ENCODE measurements at regions not wholly inside any gene's neighbourhood (a gene's known extent, or its start where the extent isn't known, plus 50 kb on each side); places are given as distances from the start of the nearest gene placed in this dataset.
"Not testable (repeated sequence)": the region's sequence is repeated elsewhere in the genome, so short reads cannot be mapped to it uniquely, and the experiment has no call there.

GRCh38 chr6:139909992-139910391 is 535.5 kb upstream of the CITED2 start:
- intact Hi-C loops (cut with DNase I) = no loop called here
- DNase-seq (ENCODE audit: low spot score) = no peak

DNA sequence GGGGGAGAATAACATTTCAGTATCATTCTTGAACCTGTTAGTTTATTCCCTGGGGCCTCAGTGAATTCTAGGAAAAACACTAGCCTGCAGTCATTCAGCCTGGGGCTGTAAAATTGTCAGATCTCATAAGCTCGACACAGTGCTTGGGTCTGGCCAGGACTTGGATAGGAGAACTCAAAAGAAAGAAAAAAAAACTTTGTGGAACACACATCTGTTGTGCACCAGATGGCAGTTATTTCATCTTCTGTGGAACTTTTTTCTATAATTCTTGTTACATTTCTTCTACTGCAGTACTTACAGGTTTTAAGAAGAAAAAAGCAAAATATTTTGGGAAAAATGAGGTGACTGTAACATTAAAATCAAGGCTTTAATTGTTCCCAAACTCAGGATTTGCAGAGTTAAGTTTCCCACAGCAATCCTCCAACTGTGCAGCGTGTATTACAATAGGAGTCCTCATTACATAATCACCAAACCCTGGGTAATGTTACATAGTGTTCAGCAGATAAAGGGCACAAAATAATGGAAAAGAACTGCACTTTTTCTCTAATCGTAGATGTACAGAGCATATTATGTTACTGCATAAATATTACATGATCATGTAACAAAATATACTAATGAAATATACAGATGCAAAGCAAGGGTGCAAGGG is 531.1 kb upstream of the CITED2 start:
- intact Hi-C loops (cut with DNase I) = no loop called here
- DNase-seq (ENCODE audit: low spot score) = no peak

DNA sequence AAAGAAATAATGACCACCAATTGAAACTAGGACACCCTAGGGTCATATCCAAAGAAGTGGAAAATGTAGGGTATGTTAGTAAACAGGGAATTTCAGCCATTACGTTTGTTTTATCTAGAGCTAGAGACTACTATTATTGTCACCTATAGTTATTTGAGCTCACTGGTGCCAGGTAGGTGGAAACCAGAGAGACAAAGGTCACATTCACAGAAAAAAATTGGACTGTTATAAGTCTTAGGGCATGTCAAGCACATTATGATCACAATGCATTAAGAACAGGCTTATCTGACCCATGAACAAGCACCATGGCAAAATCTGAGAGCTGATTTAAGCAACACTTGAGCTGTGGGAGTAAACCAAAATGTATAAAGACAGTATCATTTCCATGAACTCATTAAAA is 530.1 kb upstream of the CITED2 start:
- intact Hi-C loops (cut with DNase I) = no loop called here
- DNase-seq (ENCODE audit: low spot score) = no peak

GRCh38 chr6:139904158-139904533 is 529.7 kb upstream of the CITED2 start:
- DNase-seq (ENCODE audit: low spot score) = no peak
- intact Hi-C loops (cut with DNase I) = no loop called here

DNA sequence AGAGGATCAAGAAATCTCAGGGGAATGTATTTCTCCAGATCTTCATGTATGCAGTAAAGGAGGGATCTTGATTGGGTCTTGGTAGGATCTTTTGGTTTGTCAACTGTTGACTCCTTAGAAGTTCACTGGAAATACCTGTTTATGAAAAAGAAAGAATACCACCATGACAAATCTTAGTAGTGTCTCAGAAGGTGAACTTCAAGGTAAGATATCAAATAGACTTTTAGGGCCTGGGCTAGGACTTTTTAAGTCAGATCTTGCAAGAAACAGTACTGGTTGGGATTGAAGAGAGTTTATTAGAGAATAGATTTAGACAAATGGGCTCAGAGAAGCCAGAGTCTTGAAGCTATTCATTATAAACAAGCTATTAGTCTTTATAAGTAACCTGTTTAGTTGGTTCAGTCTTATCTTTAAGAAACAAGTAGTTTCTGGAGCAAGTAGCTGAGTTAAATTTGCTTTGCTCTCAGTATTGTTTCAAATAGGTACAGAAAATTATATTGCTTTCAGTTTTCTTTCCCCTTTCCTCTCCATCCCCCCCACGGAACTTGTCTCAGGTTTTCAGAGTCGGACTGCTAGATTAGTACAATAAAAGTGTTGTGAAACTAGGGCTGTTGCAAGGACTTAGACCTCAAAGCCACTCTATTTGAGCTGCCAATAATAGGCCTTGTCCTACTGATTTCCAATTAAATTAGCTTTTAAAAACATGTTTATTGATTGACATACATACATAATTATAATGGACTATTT is 529.1 kb upstream of the CITED2 start:
- intact Hi-C loops (cut with DNase I) = no loop called here
- DNase-seq (ENCODE audit: low spot score) = no peak

- intact Hi-C loops (cut with DNase I) = no loop called here
- no peak for DNase-seq (ENCODE audit: low spot score)
Measured at GRCh38 chr6:139895205-139895793, 520.9 kb upstream of the CITED2 start.

DNA sequence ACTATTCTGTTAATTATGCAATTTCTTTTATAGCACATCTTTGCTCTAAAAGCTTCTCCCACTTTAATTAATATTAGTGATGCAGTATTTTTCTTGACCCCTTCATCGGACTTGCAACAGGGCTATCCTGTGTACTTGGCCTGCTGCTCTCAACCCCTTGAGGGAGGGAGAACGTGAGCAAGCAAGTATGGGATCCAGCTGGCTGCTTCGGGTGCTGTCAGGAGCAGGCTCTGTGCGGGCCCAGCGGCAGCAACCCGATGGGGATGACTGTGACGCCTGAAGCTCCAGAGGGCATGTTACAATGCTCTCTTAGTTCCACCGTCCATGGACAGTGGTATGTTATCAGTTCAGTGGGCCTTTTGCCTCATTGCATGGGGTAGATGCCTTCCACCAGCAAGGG is 519.8 kb upstream of the CITED2 start:
- intact Hi-C loops (cut with DNase I) = no loop called here
- DNase-seq (ENCODE audit: low spot score) = no peak

DNA sequence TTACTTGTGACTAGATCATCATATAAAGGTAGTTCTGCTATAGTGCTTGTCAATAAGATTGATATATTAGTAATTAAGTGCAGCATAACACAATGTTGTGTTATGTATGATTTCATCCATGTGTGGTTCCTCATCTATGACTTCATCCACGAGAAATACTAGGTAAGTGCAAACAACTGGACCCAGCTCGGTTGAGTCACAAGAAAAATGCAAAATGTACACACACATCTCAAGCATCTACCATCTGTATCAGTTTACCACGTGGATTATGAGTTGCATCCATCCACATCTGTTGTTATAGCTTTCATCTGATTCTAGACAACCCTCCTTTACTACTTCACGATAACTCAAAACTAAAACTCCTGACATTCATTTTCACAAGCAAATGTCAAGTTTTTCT is 517.0 kb upstream of the CITED2 start:
- DNase-seq (ENCODE audit: low spot score) = no peak
- intact Hi-C loops (cut with DNase I) = no loop called here

DNA sequence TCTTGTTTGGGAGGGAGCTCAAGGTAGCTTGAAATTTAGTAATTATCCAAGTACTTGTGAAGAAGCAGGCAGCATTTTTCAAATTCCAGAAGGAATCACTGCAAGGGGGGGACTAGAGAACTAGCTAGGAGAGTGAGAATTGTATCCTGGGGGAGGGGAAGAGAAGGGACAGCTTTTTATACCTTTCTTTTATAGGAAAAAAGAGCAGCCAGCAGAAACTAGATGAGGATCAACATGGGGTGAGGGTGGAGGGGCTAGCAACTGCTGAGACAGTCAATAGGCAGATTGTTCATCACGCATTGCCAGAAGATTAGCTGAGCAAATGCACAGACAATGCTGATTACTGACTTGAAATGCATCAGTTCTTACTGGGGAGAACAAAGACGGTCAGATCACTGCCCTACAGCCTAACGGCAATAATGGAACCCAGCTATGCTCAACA is 514.3 kb upstream of the CITED2 start:
- intact Hi-C loops (cut with DNase I) = no loop called here
- no peak for DNase-seq (ENCODE audit: low spot score)

- no peak for DNase-seq (ENCODE audit: low spot score)
- intact Hi-C loops (cut with DNase I) = no loop called here
Measured at GRCh38 chr6:139887275-139887674, 512.8 kb upstream of the CITED2 start.

- intact Hi-C loops (cut with DNase I) = no loop called here
- DNase-seq (ENCODE audit: low spot score) = no peak
Measured at GRCh38 chr6:139886396-139886795, 511.9 kb upstream of the CITED2 start.

- intact Hi-C loops (cut with DNase I) = no loop called here
- no peak for DNase-seq (ENCODE audit: low spot score)
Measured at GRCh38 chr6:139885909-139886308, 511.5 kb upstream of the CITED2 start.

DNA sequence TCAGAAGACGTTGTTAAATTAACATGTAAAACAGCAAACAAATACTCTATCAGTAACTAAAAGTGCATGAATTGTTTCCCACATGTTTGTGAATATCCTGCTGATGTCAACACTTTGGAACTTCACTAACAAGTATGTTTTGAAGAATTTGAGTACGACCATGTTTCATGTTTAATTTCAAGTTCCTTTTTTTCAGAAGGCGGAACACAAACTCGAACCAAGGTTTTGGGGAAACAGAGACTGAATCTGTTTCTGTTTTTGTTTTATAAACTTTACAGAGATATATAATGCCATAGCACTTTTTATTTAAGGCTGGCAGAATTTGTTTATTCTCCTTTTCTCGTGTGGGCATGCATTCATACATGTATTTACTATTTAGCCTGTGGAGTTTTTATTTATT is 509.3 kb upstream of the CITED2 start:
- intact Hi-C loops (cut with DNase I) = no loop called here
- DNase-seq (ENCODE audit: low spot score) = no peak

DNA sequence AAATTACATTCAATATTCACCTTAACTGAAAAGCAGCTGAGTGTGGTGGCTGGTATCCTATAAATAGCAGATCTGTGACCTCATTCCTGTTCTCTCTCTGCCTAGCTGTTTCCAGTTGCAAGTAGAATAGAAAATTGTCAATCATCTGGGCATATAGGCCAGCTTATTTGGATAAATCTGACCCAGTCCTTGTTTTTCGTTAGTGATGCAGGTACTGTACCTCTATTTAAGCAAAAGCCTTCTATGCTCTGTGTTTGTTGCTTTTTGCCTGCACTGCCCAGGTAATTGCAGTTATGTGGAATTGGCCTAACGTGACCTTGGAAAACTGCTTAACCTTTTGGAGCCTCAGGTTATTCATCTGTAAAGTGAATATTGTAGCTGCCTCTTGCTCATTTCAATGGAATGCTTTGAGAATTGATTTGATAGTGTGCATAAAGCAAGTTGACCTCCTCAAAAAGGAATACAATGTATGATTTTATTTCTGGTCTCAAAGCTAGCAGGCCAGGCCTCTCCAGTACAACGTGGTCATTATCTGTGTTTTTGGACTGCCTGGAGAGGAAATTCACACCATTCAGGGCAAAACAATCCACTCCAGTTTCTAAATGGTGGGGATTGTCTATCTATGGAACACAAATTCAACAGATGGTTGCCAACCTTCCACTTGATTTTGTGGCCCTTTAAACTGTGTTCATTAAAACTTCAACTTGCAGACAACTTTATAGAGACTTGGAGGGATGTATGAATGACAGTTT is 508.7 kb upstream of the CITED2 start:
- DNase-seq (ENCODE audit: low spot score) = no peak
- intact Hi-C loops (cut with DNase I) = no loop called here

DNA sequence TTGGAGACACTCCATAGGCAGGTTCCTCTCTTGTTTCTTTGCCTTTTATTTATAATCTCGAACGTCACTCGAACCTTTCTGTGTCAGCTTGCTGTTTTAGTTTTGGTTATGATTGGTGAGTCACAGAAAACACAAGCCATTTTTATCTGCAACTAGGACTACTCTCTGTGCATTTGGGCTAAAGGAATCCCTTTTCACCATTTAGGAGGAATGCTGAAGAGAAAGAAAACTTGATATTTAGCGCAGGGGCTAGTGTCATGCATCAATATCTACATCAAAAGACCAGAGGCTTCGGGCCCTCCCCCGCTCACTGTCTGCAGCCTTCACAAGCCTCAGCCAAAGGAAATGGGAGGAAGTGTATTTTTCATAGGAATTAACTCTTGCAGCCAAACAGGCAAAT is 507.8 kb upstream of the CITED2 start:
- intact Hi-C loops (cut with DNase I) = no loop called here
- no peak for DNase-seq (ENCODE audit: low spot score)

- DNase-seq (ENCODE audit: low spot score) = no peak
- intact Hi-C loops (cut with DNase I) = no loop called here
Measured at GRCh38 chr6:139881728-139882211, 507.3 kb upstream of the CITED2 start.

- DNase-seq (ENCODE audit: low spot score) = no peak
- intact Hi-C loops (cut with DNase I) = no loop called here
Measured at GRCh38 chr6:139881236-139881635, 506.8 kb upstream of the CITED2 start.

DNA sequence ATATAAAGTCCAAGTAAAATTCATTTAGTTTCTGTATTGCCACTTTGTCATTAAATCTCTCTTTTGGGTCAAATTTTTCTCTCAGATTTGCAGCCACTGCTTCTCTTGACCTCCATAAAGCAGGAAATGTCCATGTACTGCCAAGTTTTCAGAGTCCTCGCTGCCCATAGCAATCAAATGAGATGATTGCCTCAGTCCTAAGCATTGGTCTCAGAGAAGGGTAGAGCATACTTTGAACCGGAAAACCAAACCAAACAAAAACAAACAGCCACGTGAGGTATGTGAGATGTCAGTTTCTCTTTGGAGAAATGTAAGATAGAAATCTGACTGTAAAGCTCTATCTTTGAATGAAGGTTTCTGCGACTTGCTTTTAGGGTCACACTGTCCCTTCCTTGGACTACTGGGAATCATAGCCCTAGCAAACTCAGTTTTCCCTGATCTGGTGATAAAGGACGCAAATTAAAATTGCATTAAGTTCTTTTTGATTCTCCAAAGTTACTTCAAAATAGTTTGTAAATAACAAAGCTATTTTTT is 505.4 kb upstream of the CITED2 start:
- intact Hi-C loops (cut with DNase I) = no loop called here

DNA sequence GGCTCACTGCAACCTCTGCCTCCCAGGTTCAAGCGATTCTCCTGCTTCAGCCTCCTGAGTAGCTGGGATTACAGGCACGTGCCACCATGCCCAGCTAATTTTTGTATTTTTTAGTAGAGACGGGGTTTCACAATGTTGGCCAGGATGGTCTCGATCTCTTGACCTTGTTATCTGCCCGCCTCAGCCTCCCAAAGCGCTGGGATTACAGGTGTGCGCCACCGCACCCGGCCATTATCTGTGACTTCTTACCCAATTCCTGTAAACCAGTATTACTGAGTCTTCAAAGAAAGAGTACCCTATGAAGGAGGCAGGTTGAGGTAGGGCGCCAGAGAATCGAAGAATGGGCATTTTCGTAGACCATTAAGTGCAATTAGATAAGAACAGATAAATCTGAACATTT is 504.8 kb upstream of the CITED2 start:
- intact Hi-C loops (cut with DNase I); DNase-seq (ENCODE audit: low spot score): not testable (repeated sequence)

More for the DNA sequence above, 505.4 kb upstream of the CITED2 start:
- no peak for DNase-seq (ENCODE audit: low spot score)
